Upper lobe of right lung (tissue), 1 donor: ENCODE measurements at regions not wholly inside any gene's neighbourhood (a gene's known extent, or its start where the extent isn't known, plus 50 kb on each side); places are given as distances from the start of the nearest gene placed in this dataset.

Experiments
- ATAC-seq: fragments of 200-7000 bp; cut with Tn5 transposase; one replicate; pipeline ENCODE4 v1.9.1; 2020; ENCODE audit warnings: mild to moderate bottlenecking, moderate library complexity
- DNase-seq: peaks from one replicate; pipeline ENCODE4 v3.0.0-alpha.2; 2020
- H3K27ac ChIP-seq: fragments of 200-600 bp; one replicate; pipeline ENCODE4 v1.8.0; 2022
- H3K27me3 ChIP-seq: fragments of 200-600 bp; one replicate; pipeline ENCODE4 v1.8.0; 2022; ENCODE audit warnings: mild to moderate bottlenecking
- H3K36me3 ChIP-seq: fragments of 200-600 bp; one replicate; pipeline ENCODE4 v1.8.0; 2022
- H3K4me1 ChIP-seq: fragments of 200-600 bp; one replicate; pipeline ENCODE4 v1.8.0; 2022
- H3K4me3 ChIP-seq: fragments of 200-600 bp; one replicate; pipeline ENCODE4 v1.8.0; 2022; ENCODE audit warnings: mild to moderate bottlenecking
- H3K9me3 ChIP-seq: fragments of 200-600 bp; one replicate; pipeline ENCODE4 v1.8.0; 2022
- intact Hi-C: fragments of 100-400 bp; cut with DNase I; formaldehyde crosslinking; loops from one replicate; pipeline ENCODE4 v1.11.0; 2022
- TF ChIP-seq, protein P1 (sequence below): fragments of 200-600 bp; IDR thresholded peaks from one replicate; pipeline ENCODE4 v1.8.0; 2022; ENCODE audit warnings: antibody characterized with exemption
- donor health status: DM: no; HTN: yes; CAD: no; lungs with severe emphysema.

DNA sequence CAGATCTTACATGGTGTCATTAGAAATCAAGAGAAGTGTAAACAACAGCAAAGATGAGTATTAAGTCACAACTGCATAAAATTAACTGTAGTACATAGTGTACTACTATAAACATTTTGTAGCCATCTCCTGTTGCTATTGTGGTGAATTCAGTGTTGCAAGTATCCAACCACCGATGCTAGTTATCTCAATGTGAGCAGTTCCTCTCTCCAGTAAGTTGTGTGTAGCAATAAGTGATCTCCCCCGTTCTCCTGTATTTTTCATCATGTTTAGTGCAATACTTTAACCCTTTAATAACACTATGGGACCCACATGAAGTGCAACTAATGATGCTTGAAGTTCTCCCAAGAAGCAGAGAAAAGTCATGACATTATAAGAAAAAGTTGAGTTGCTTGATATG lies 264.7 kb upstream of the KCNH8 start:
- no peaks in the 10 kb centered on the region for H3K4me1 ChIP-seq
- no peak for ATAC-seq
- intact Hi-C loops: no loop called here

DNA sequence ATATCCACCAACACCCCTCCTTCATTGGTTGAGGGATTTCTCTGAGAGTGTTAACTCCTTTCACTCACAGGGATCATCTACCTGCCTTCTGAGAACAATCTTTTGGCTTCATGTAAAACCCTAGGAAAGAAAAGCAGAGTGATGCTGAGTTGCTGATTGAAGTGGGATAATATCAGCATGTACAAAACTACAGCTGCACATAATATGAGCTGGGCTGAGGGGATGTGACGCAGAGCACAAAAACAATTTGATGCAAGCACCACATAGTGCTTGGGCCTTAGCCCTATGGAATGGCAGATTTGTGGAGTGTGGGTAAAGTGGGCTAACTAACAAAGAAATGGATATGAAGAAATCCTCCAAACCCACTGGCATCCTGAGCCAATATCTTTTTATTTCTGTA lies 267.6 kb upstream of the KCNH8 start:
- ATAC-seq (no peak), DNase-seq (no peak)
- no peak overlapping the region for H3K27ac ChIP-seq
- TF ChIP-seq, protein P1, sequence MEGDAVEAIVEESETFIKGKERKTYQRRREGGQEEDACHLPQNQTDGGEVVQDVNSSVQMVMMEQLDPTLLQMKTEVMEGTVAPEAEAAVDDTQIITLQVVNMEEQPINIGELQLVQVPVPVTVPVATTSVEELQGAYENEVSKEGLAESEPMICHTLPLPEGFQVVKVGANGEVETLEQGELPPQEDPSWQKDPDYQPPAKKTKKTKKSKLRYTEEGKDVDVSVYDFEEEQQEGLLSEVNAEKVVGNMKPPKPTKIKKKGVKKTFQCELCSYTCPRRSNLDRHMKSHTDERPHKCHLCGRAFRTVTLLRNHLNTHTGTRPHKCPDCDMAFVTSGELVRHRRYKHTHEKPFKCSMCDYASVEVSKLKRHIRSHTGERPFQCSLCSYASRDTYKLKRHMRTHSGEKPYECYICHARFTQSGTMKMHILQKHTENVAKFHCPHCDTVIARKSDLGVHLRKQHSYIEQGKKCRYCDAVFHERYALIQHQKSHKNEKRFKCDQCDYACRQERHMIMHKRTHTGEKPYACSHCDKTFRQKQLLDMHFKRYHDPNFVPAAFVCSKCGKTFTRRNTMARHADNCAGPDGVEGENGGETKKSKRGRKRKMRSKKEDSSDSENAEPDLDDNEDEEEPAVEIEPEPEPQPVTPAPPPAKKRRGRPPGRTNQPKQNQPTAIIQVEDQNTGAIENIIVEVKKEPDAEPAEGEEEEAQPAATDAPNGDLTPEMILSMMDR: no peak
- H3K27me3 ChIP-seq: no peaks in the 10 kb centered on the region
- intact Hi-C loops: no loop called here
- H3K9me3 ChIP-seq: no peaks in the 10 kb centered on the region
- no peaks in the 10 kb centered on the region for H3K4me1 ChIP-seq
- H3K36me3 ChIP-seq: no peaks in the 10 kb centered on the region
- H3K4me3 ChIP-seq: no peak overlapping the region

More for the DNA sequence above, 264.7 kb upstream of the KCNH8 start:
- Histone ChIP-seq H3K27me3 (no peaks in the 10 kb centered on the region), H3K27ac (no peak overlapping the region), H3K9me3 (no peaks in the 10 kb centered on the region), H3K36me3 (no peaks in the 10 kb centered on the region), H3K4me3 (no peak overlapping the region)
- DNase-seq: no peak
- TF ChIP-seq, protein P1: no peak

DNA sequence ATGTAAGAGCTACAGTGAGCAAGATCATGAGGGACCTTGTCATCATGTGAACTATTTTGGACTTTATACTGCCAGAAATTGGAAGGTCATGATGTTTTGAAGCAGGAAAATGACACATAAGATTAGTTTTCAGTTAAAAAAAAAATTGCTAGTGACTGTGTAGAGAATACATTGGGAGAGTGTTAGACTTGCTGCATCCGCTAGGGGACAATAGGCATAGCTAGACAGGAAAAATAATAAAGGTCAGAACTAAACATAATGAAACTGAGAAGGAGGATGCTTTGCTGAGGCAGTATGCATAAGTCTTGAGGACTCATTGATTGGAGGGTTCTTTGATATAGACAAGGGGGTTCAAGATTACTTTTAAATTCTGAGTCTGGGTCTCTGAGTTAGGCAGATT lies 275.8 kb upstream of the KCNH8 start:
- H3K4me3 ChIP-seq: no peak overlapping the region
- TF ChIP-seq, protein P1: no peak
- H3K4me1 ChIP-seq: no peaks in the 10 kb centered on the region
- H3K9me3 ChIP-seq: no peaks in the 10 kb centered on the region
- H3K27ac ChIP-seq: no peak overlapping the region
- intact Hi-C loops: no loop called here
- ATAC-seq: no peak
- no peak for DNase-seq
- H3K36me3 ChIP-seq: no peaks in the 10 kb centered on the region
- no peaks in the 10 kb centered on the region for H3K27me3 ChIP-seq

DNA sequence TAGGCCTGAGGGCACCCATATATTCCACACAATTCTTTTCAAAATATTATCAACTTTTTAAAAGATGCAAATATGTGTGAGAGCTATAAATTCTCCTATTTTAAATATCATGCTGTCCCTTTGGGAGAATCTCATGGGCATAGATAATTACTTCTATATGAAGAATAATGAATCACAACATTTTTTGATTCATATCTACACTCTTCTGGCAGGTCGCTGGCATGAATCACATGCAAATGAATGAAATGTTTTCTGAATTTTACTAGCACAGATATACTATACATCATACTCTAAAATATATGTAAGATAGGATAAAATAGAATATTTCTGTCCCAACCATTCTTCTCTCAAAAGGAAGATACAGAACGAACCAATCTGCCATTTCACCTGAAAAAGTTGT lies 277.7 kb upstream of the KCNH8 start:
- Histone ChIP-seq H3K9me3 (no peaks in the 10 kb centered on the region), H3K4me1 (no peaks in the 10 kb centered on the region), H3K4me3 (no peak overlapping the region), H3K27me3 (no peaks in the 10 kb centered on the region), H3K27ac (no peak overlapping the region), H3K36me3 (no peaks in the 10 kb centered on the region)
- intact Hi-C loops: no loop called here
- DNase-seq: no peak
- ATAC-seq: no peak
- TF ChIP-seq, protein P1: no peak

DNA sequence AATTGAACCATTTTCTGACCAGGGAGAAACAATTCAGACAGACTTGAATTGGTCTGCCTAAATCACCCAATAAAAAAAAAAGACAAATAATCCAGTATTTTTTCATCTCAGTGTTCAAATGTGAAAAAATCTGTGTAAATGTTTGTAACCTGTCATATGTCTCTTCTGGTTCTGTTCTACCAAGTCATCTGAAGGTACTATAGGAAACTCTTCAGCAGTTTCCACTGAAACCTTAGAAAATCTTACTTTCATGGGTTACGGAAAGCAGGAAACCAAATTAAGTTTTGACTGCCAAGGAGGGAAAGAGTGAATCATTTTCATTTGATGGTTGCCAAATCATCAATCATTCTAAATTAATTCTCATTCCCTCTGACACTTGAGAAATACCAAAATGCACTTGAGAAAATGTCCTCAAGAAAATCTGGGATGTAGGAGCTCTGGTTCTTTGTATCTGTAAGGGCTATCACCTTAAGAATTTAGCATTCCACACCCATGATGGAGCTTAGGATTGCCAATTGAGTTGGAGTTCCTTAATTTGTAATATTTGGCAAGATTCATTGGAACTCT lies 278.2 kb upstream of the KCNH8 start:
- DNase-seq (no peak), ATAC-seq (no peak)
- no peaks in the 10 kb centered on the region for H3K4me1 ChIP-seq
- no peaks in the 10 kb centered on the region for H3K9me3 ChIP-seq
- TF ChIP-seq, protein P1: no peak
- H3K4me3 ChIP-seq: no peak overlapping the region
- no peaks in the 10 kb centered on the region for H3K27me3 ChIP-seq
- H3K27ac ChIP-seq: no peak overlapping the region
- H3K36me3 ChIP-seq: no peaks in the 10 kb centered on the region
- intact Hi-C loops: no loop called here
